Stimulated activated CD8-positive, alpha-beta memory T cell treated with anti-CD3 and anti-CD28 coated beads, Interleukin-15, amount 100 ng/mL, for 1 hour (primary cell): ENCODE measurements at regions not wholly inside any gene's neighbourhood (a gene's known extent, or its start where the extent isn't known, plus 50 kb on each side); places are given as distances from the start of the nearest gene placed in this dataset.
"Not testable (repeated sequence)": the region's sequence is repeated elsewhere in the genome, so short reads cannot be mapped to it uniquely, and the experiment has no call there.

Experiments used
- DNase-seq: peaks from one replicate; pipeline ENCODE4 v3.0.0-alpha.2; 2020; ENCODE audit warnings: low read depth

- DNase-seq: no peak
Observed at GRCh38 chrX:106363214-106363613, 195.1 kb downstream of the PWWP3B start.

- DNase-seq: no peak
Observed at GRCh38 chrX:106378616-106379015, 210.5 kb downstream of the PWWP3B start.

DNA sequence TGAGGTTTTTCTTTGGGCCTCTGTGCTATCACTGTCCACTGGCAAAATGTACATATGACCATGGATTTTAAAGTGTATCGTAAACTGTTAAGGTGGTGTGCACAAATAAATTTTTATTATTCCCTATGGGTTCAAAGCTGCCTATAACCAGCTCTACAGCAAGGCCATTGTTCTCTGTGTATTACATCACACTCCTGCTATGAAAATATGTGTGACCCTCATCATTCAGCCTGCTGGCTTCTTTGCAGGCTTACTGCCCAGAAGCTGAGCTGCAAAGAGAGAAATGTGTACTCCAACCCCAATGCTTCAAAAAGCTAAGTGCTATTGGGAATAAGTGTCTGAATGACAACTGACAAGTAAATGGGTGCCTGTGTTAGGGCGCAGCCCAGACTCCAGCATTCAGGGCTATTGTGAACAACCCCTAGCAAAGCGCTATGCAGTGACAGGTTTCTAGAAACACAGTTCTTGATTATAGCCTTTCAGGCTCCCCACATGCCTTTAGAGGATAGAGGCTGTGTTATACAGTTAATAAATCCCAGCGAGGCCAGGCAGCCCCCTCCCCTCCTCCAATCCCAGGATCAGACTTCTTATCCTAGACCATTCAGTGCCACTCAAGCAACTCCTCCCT lies 220.4 kb upstream of the RADX start:
- DNase-seq: no peak

GRCh38 chrX:106392346-106392745 lies 219.4 kb upstream of the RADX start:
- no peak for DNase-seq

GRCh38 chrX:106397788-106398538 lies 213.8 kb upstream of the RADX start:
- DNase-seq: no peak

GRCh38 chrX:106401965-106402559 lies 209.7 kb upstream of the RADX start:
- DNase-seq: no peak

DNA sequence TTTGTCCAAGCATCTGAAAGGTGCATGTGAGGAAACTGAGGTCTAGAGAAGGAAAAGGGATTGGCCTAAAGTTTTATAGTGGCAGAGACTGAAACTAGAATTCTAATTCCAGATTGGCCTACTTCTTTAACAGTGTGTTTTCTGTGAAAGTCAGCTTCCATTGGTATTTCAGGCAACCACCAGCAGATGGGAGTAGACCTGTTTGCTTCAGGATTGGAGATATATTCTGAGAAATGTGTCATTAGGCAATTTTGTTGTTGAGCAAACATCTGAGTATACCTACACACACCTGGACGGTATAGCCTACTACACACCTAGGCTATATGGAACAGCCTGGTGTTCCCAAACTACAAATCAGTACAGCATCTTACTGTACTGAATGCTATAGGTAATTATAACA lies 207.3 kb upstream of the RADX start:
- no peak for DNase-seq

DNA sequence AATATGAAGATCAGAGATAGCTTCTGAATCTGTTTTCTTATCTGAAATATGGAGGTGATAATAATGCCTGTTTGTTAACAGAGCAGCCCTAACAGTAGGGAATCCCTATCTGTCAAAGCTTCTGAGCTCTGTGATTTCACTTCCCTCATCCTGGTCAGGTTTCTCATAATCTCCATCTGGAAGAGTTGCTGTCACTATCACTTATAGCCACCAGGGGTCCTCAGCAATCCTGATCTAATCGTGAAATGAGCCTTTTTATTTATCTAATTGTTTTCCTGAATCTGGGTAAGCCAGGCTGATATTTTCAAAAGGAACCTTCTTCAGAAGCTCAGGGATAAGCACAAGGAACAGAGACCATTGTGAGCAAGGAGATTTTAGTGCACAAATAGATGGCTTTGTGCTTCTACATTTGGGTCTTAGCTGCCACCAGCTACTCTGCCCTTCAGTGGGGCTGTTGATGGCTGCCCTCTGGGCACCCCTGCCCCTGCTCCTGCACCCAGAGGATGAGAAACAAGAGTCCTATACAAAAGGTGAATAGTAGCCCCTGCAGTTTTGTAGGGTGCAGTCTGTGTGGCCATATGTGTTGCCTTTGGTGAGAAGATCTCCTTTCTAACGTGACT lies 196.4 kb upstream of the RADX start:
- no peak for DNase-seq

DNA sequence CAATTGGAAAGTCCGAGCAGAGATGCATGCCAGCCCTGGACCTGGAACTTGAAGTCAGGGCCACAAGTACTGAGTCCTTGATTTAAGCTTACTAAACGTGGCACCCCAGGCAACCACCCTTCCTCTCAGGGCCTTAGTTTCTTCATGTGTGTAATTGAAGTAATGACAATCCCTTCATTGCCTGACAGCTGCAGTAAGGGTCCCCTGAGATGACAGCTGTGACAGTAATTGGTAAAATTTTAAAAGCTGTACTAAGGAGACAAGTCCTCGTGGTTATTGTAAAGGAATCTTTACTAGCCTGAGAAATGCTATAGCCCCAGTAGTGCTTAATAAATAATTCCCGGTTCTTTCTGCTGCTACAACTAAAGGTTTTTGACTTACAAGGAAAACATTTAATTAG lies 175.1 kb upstream of the RADX start:
- no peak for DNase-seq

GRCh38 chrX:106437407-106437806 lies 174.4 kb upstream of the RADX start:
- DNase-seq: no peak

DNA sequence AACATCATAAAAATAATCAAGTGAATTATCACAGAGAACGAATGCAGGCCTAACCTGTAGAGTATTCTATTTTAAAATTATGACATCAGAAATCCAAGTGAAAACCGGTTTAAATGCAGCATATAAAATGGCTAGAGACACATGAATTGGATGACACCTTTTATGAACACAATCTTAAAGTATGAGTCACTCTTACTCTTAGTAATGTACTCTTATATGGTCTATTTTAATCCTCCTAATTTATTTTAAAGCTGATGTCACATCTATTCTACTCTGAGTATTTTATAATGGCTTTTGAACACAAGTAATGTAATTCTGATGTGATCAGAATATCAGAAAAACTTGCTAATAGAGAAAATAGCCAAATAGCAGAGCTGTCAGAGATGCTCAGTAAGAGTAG lies 161.4 kb upstream of the RADX start:
- DNase-seq: no peak

GRCh38 chrX:106451933-106452332 lies 159.8 kb upstream of the RADX start:
- no peak for DNase-seq

DNA sequence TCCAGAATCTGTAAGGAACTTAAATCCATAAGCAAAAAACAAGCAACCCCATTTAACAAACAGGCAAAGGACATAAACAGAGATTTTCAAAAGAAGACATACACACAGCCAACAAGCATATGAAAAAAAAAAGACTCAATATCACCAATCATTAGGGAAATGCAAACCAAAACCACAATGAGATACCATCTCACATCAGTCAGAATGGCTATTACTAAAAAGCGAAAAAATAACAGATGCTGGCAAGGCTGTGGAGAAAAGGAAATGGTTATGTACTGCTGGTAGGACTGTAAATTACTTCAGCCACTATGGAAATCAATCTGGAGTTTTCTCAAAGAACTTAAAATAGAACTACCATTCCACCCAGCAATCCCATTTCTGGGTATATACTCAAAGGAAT lies 156.8 kb upstream of the RADX start:
- DNase-seq: no peak

DNA sequence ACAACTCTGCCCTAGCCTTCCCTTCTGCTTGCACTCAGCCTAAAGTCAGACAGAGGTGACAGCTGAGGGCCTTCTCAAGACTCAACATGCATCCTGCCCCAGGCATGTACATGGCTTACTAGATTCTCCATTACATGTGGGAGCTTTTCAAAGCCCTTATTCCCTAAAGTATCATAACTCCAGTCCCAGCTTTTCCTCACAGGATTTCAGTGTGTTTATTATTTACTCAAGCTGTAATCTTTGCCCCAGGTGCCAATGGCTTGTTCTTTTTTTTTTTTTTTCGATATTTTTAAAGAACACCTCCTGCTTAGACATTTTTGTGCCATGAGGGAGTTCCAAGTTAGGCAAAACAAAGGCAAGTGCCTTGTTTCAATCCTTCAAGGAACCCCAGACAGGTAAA lies 154.0 kb upstream of the RADX start:
- no peak for DNase-seq

GRCh38 chrX:106467422-106467821 lies 144.4 kb upstream of the RADX start:
- DNase-seq: no peak

DNA sequence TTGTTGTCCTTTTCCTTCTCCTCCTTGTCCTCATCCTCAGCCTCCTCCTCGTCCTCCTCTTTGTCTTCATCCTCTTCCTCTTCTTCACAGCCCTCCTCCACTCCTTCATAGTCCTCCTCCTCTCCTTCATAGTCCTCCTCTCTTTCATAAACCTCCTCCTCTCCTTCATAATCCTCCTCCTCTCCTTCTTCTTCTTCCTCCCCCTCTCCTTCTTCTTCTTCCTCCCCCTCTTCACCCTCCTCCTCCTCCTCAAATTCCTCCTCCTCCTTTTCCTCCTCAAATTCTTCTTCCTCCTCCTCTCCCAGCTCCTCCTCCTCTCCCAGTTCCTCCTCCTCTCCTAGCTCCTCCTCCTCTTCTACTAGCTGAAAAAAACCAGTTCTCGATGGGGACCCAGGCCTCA lies 143.8 kb upstream of the RADX start:
- DNase-seq: no peak

DNA sequence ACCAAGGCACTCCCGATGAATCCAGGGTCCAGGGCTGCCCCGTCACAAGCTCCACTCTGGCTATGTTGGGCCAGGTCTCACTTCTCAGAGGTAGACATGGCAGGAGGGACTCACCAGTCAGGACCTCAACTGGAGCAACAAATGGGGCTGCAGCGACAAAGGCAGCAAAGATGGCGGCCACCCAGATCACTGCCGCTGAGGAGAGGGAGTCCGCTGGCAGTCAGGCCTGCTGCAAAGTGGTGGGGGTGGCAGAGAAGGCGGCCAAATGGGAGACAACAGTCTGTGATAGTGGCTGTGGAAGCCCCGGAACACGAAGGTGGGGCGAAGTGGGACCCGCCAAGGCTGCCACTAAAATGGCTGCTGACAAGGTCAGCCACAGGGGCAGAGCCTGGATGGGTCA lies 143.3 kb upstream of the RADX start:
- no peak for DNase-seq

DNA sequence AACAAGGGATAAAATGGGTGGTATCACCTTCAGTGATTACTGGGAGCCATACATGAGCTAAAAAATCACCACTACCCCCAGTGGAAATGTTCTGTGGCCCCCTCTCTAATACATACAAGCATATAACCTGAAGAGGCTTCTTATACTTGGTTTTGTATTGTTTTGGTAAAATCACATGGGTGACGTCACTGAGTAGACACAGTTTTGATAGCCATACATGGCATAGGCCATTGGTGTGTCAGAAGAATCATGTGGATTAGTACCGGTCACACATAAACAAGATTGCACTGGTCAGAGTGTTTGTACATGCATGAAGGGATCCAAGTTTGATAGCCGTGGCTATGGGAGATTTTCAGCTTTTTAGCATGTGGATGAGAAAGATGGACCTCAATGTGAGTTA lies 131.9 kb upstream of the RADX start:
- no peak for DNase-seq

DNA sequence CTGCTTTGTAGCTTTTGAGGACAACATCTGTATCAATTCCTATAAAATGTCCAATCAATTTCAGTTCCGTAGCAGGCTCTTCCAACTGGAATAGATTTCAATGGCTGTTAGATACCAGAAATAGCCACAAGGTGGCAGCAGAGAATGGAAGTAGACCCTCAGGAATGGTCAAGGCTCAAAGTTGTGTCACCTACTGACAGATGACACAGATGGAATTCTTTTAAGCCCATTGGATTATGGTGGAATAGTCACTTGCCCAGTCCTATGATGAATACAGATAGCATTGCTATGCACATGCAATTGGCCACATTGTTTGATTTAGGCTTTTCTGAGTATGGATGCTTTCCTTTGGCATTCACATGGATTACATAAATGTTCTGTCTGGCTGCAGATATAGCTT lies 130.4 kb upstream of the RADX start:
- peak; percentile 1 for DNase-seq

DNA sequence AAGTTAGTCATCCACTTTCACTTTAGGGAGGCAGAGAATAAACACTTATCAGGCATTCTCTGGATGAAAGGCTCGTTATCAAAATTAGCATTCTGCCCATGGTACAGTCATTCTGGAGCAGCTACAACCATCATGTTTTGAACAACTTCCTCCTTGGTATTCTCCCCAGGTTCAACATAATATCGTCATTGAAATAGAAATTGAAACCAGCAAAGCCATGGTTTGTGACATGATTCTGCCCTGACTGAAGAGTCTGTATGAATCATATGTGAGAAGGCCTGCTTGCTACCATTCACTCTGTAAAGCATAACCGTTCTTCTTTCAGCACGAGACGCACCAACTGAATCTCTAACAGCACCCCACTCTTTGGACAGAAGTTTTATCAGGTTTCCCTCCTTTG lies 127.5 kb upstream of the RADX start:
- DNase-seq: no peak

- not testable (repeated sequence) for DNase-seq
Observed at GRCh38 chrX:106493210-106493816, 118.5 kb upstream of the RADX start.

DNA sequence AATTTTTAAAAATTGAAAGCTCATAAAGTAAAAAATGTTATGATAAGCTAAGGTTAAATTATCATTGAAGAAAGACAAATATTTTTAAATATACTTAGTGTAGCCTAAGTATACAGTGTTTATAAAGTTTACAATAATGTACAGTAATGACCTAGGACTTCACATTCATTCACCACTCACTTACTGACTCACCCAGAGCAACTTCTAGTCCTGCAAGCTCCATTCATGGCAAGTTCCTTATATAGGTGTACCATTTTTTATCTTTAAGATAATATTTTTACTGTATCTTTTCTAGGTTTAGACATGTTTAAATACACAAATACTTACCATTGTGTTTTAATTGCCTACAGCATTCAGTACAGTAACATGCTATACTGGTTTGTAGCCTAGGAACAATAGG lies 112.3 kb upstream of the RADX start:
- no peak for DNase-seq
